IPS DF 19.7 (cell line): ENCODE measurements at regions not wholly inside any gene's neighbourhood (a gene's known extent, or its start where the extent isn't known, plus 50 kb on each side); places are given as distances from the start of the nearest gene placed in this dataset.

ENCODE experiments used
- DNase-seq: peaks from one replicate; pipeline ENCODE4 v3.0.0-alpha.2; 2013; ENCODE audit warnings: low read depth, low spot score

DNA sequence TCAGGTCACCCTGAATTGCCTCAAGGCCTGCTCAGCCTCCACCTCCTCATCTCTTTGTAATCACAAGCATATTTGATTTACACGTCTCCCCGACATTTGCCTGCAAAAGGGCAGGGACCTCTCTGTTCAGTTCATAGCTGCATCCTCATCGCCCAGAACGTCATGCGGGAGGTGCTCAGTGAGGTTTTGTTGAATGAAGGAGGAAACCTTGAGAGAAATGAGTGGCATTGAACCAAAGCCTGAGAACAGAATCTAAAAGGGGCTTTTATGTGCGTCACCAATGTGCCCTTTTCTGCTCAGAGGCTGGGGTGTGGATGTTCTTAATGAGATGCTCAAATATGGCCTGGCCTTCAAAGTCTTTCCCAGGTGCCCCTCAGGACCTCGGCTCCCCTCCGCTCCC lies 50.0 kb upstream of the LHX5 start:
- DNase-seq, result no peak
